IMR-90 (cell line): ENCODE measurements at regions not wholly inside any gene's neighbourhood (a gene's known extent, or its start where the extent isn't known, plus 50 kb on each side); places are given as distances from the start of the nearest gene placed in this dataset.

Experiments
- ATAC-seq: fragments of 200-7000 bp; cut with Tn5 transposase; 2 replicates; pipeline ENCODE4 v1.9.1; 2020; ENCODE audit warnings: low read depth, mild to moderate bottlenecking, moderate library complexity
- BruUV-seq: library from RNA; stranded (reverse); fragments of 400-500 nt; replicated peaks from 2 replicates; lab custom pipeline; 2021; lab: Mats Ljungman, UMichigan
- CTCF ChIA-PET: fragments of 300-600 bp; formaldehyde crosslinking; extraction: SDS; loops from one replicate; lab custom pipeline; 2021; ENCODE audit warnings: antibody characterized with exemption; lab: Yijun Ruan, JAX
- POLR2A ChIA-PET: fragments of 300-600 bp; sonication (Branson Sonifier 250); formaldehyde crosslinking; loops from one replicate; lab custom pipeline; 2022; ENCODE audit warnings: antibody characterized with exemption; ENCODE audit not compliant: unreplicated experiment; lab: Charles Lee
- DNase-seq: peaks from one replicate; pipeline ENCODE4 v3.0.0; 2013
- H2AFZ ChIP-seq: replicated peaks from 2 replicates; pipeline ENCODE3; 2013; ENCODE audit warnings: low read length, mild to moderate bottlenecking; ENCODE audit not compliant: poor library complexity
- H2AK5ac ChIP-seq: 2 replicates; pipeline ENCODE4 v1.6.1; 2013; ENCODE audit warnings: low read depth, low read length, inconsistent platforms
- H2AK9ac ChIP-seq: replicated peaks from 2 replicates; pipeline ENCODE3; 2013; ENCODE audit warnings: mild to moderate bottlenecking, low read depth, low read length, moderate library complexity; ENCODE audit not compliant: poor library complexity
- H2BK120ac ChIP-seq: 2 replicates; pipeline ENCODE4 v1.6.1; 2013; ENCODE audit warnings: low read depth, low read length, inconsistent platforms
- H2BK15ac ChIP-seq: 3 replicates; pipeline ENCODE4 v1.6.1; 2013; ENCODE audit warnings: low read depth, low read length, inconsistent platforms
- H2BK20ac ChIP-seq: 2 replicates; pipeline ENCODE4 v1.6.1; 2013; ENCODE audit warnings: low read depth, mild to moderate bottlenecking, inconsistent platforms, low read length, moderate library complexity
- H2BK5ac ChIP-seq: 2 replicates; pipeline ENCODE4 v1.6.1; 2013; ENCODE audit warnings: mild to moderate bottlenecking, low read depth, low read length, inconsistent platforms; ENCODE audit not compliant: poor library complexity, severe bottlenecking
- H3K14ac ChIP-seq: replicated peaks from 2 replicates; pipeline ENCODE4 v1.6.1; 2013; ENCODE audit warnings: low read depth, low read length, inconsistent platforms
- H3K18ac ChIP-seq: 2 replicates; pipeline ENCODE4 v1.6.1; 2013; ENCODE audit warnings: low read depth, low read length, control low read depth
- H3K23ac ChIP-seq: 2 replicates; pipeline ENCODE4 v1.6.1; 2013; ENCODE audit warnings: low read depth, low read length, inconsistent platforms
- H3K27ac ChIP-seq: 2 replicates; pipeline ENCODE4 v1.5.1; 2013; ENCODE audit warnings: mild to moderate bottlenecking, control low read depth, low read length; ENCODE audit not compliant: insufficient read depth
- H3K27me3 ChIP-seq: 2 replicates; pipeline ENCODE4 v1.6.1; 2013; ENCODE audit warnings: low read length; ENCODE audit not compliant: control insufficient read depth, insufficient read depth
- H3K36me3 ChIP-seq: 2 replicates; pipeline ENCODE4 v1.6.1; 2013; ENCODE audit warnings: low read length, mixed read lengths; ENCODE audit not compliant: control insufficient read depth, insufficient read depth
- H3K4ac ChIP-seq: 2 replicates; pipeline ENCODE4 v1.6.1; 2013; ENCODE audit warnings: low read depth, low read length, inconsistent platforms
- H3K4me1 ChIP-seq: 2 replicates; pipeline ENCODE4 v1.6.1; 2013; ENCODE audit warnings: low read length, mixed read lengths; ENCODE audit not compliant: control insufficient read depth, insufficient read depth
- H3K4me2 ChIP-seq: 2 replicates; pipeline ENCODE4 v1.6.1; 2013; ENCODE audit warnings: low read depth, mild to moderate bottlenecking, control low read depth, low read length, moderate library complexity
- H3K4me3 ChIP-seq: 2 replicates; pipeline ENCODE4 v1.5.1; 2013; ENCODE audit warnings: low read depth, mild to moderate bottlenecking, control low read depth, low read length, moderate library complexity; ENCODE audit not compliant: insufficient read depth
- H3K56ac ChIP-seq: 2 replicates; pipeline ENCODE4 v1.6.1; 2013; ENCODE audit warnings: low read length, inconsistent platforms; ENCODE audit not compliant: insufficient read depth; ENCODE audit errors: extremely low read depth
- H3K79me1 ChIP-seq, 2 experiments: 2 replicates each; pipeline ENCODE4 v1.6.1; 2013; ENCODE audit warnings: low read length in 2 of 2, inconsistent platforms in 1 of 2, low read depth in 1 of 2
- H3K9ac ChIP-seq: 2 replicates; pipeline ENCODE4 v1.6.1; 2013; ENCODE audit warnings: low read depth, low read length, control low read depth
- H3K9me1 ChIP-seq: 2 replicates; pipeline ENCODE4 v1.6.1; 2013; ENCODE audit warnings: low read length, inconsistent platforms; ENCODE audit not compliant: insufficient read depth
- H3K9me3 ChIP-seq: 2 replicates; pipeline ENCODE4 v1.6.1; 2013; ENCODE audit warnings: low read length; ENCODE audit not compliant: control insufficient read depth, insufficient read depth
- H4K20me1 ChIP-seq: 2 replicates; pipeline ENCODE4 v1.6.1; 2013; ENCODE audit warnings: low read length, inconsistent platforms; ENCODE audit not compliant: insufficient read depth
- H4K5ac ChIP-seq: 2 replicates; pipeline ENCODE4 v1.6.1; 2013; ENCODE audit warnings: mild to moderate bottlenecking, low read depth, low read length, control low read depth
- H4K8ac ChIP-seq, 2 experiments: 2 replicates each; pipeline ENCODE4 v1.6.1; 2013; ENCODE audit warnings: low read depth in 2 of 2, low read length in 2 of 2, control low read depth in 1 of 2, inconsistent platforms in 1 of 2
- H4K91ac ChIP-seq: 2 replicates; pipeline ENCODE4 v1.6.1; 2013; ENCODE audit warnings: low read depth, low read length, inconsistent platforms; ENCODE audit not compliant: insufficient read depth
- BHLHE40 ChIP-seq: fragments of 150-350 bp; IDR thresholded peaks from 2 replicates; pipeline ENCODE4 v1.6.1; 2016; ENCODE audit warnings: mild to moderate bottlenecking, low read depth, low read length
- CEBPB ChIP-seq: IDR thresholded peaks from 2 replicates; pipeline ENCODE4 v1.6.1; 2012; ENCODE audit warnings: low read depth, low read length, improper control_type of control experiment
- CHD1 ChIP-seq: IDR thresholded peaks from 2 replicates; pipeline ENCODE4 v1.6.1; 2012; ENCODE audit warnings: low read depth, low read length, improper control_type of control experiment
- CTCF ChIP-seq: conservative IDR thresholded peaks from 2 replicates; pipeline ENCODE4 v1.5.1; 2012; ENCODE audit warnings: mild to moderate bottlenecking, low read depth, low read length, improper control_type of control experiment
- ELK1 ChIP-seq: fragments of 150-350 bp; IDR thresholded peaks from 2 replicates; pipeline ENCODE4 v1.6.1; 2016; ENCODE audit warnings: low read depth, mild to moderate bottlenecking, low read length, moderate library complexity, borderline replicate concordance
- FOS ChIP-seq: fragments of 150-350 bp; IDR thresholded peaks from 2 replicates; pipeline ENCODE4 v1.6.1; 2016; ENCODE audit warnings: low read depth, low read length
- MAFK ChIP-seq: IDR thresholded peaks from 2 replicates; pipeline ENCODE4 v1.6.1; 2012; ENCODE audit warnings: low read depth, low read length, improper control_type of control experiment
- MAZ ChIP-seq: IDR thresholded peaks from 2 replicates; pipeline ENCODE4 v1.6.1; 2012; ENCODE audit warnings: low read depth, mild to moderate bottlenecking, low read length, improper control_type of control experiment, moderate library complexity, borderline replicate concordance
- MXI1 ChIP-seq: IDR thresholded peaks from 2 replicates; pipeline ENCODE4 v1.6.1; 2012; ENCODE audit warnings: low read depth, mild to moderate bottlenecking, low read length, moderate library complexity, borderline replicate concordance
- NFE2L2 ChIP-seq: fragments of 150-350 bp; IDR thresholded peaks from 2 replicates; pipeline ENCODE4 v1.6.1; 2016; ENCODE audit warnings: low read depth, mild to moderate bottlenecking, low read length
- POLR2A ChIP-seq: IDR thresholded peaks from 2 replicates; pipeline ENCODE4 v1.6.1; 2012; ENCODE audit warnings: mild to moderate bottlenecking, low read depth, low read length
- RAD21 ChIP-seq: IDR thresholded peaks from 2 replicates; pipeline ENCODE4 v1.6.1; 2012; ENCODE audit warnings: low read length, improper control_type of control experiment
- RCOR1 ChIP-seq: IDR thresholded peaks from 2 replicates; pipeline ENCODE4 v1.6.1; 2012; ENCODE audit warnings: mild to moderate bottlenecking, low read length, improper control_type of control experiment; ENCODE audit not compliant: insufficient replicate concordance
- RFX5 ChIP-seq: IDR thresholded peaks from 2 replicates; pipeline ENCODE4 v1.8.0; 2012; ENCODE audit warnings: low read depth, mild to moderate bottlenecking, low read length, moderate library complexity
- SMC3 ChIP-seq: fragments of 150-350 bp; IDR thresholded peaks from 2 replicates; pipeline ENCODE4 v1.6.1; 2016; ENCODE audit warnings: low read depth, mild to moderate bottlenecking, antibody characterized with exemption, low read length, moderate library complexity
- USF2 ChIP-seq: fragments of 150-350 bp; IDR thresholded peaks from 2 replicates; pipeline ENCODE4 v1.6.1; 2017; ENCODE audit warnings: mild to moderate bottlenecking, antibody characterized with exemption, low read length, low read depth
- WGBS, 2 experiments: methylation state at CpG; one replicate each; pipeline versions ENCODE4 v1.1.5 to v1.1.7; 2013; ENCODE audit warnings: missing lambda C conversion rate in 2 of 2; ENCODE audit not compliant: insufficient read length in 1 of 2; ENCODE audit errors: extremely low coverage in 2 of 2; 5-methylcytosine and 5-hydroxymethylcytosine counted together
- dilution Hi-C: fragments of 300-500 bp; cut with HindIII; formaldehyde crosslinking; loops from one replicate; pipeline ENCODE4 v1.14.3; 2018; ENCODE audit warnings: low sequenced_read_pairs; ENCODE audit not compliant: unreplicated experiment
- in situ Hi-C: fragments of 300-500 bp; cut with MboI; formaldehyde crosslinking; loops from 3 replicates; pipeline ENCODE4 v1.14.3; 2019; ENCODE audit warnings: low sequenced_read_pairs, inconsistent platforms, mixed read lengths
- intact Hi-C: fragments of 100-400 bp; cut with micrococcal nuclease; formaldehyde crosslinking; loops from 2 replicates; pipeline ENCODE4 v1.10.0; 2022

- intact Hi-C loops = no loop called here
- WGBS, 2 experiments = no CpG with 5 or more reads among the region's 3 CpGs
- Histone ChIP-seq H2BK20ac (no peak overlapping the region), H3K4ac (no peak overlapping the region), H2AK5ac (no peak overlapping the region), H3K9me1 (no peaks in the 10 kb centered on the region), H2BK15ac (no peak overlapping the region), H4K91ac (no peak overlapping the region), H3K4me3 (no peak overlapping the region), H2AK9ac (no peak overlapping the region), H3K4me2 (no peak overlapping the region), H4K20me1 (no peaks in the 10 kb centered on the region), H3K56ac (no peak overlapping the region), H3K27me3 (no peaks in the 10 kb centered on the region), H3K9ac (no peak overlapping the region), H3K23ac (no peak overlapping the region), H3K4me1 (no peaks in the 10 kb centered on the region), H3K9me3 (no peaks in the 10 kb centered on the region), H3K14ac (no peak overlapping the region), H2BK120ac (no peak overlapping the region), H4K8ac (no peak overlapping the region), H2AFZ (no peak overlapping the region), H4K5ac (no peak overlapping the region), H3K79me1 (no peaks in the 10 kb centered on the region), H3K18ac (no peak overlapping the region), H3K36me3 (no peaks in the 10 kb centered on the region), H3K27ac (no peak overlapping the region), H2BK5ac (no peak overlapping the region)
- dilution Hi-C loops = no loop called here
- CTCF ChIA-PET = no interaction called here
- no TSS peak for BruUV-seq
- POLR2A ChIA-PET = no interaction called here
- TF ChIP-seq ELK1 = no peak
- no peak for TF ChIP-seq RAD21
- TF ChIP-seq CHD1 = no peak
- TF ChIP-seq MXI1 = no peak
- no peak for TF ChIP-seq MAZ
- no peak for TF ChIP-seq SMC3
- no peak for TF ChIP-seq USF2
- no peak for TF ChIP-seq BHLHE40
- no peak for TF ChIP-seq FOS
- no peak for TF ChIP-seq RFX5
- TF ChIP-seq RCOR1 = no peak
- no peak for TF ChIP-seq CEBPB
- TF ChIP-seq NFE2L2 = no peak
- no peak for TF ChIP-seq MAFK
- no peak for TF ChIP-seq POLR2A
- no peak for TF ChIP-seq CTCF
- in situ Hi-C loops = no loop called here
- DNase-seq (no peak), ATAC-seq (no peak)
Measured at GRCh38 chr3:159047361-159047760, 245.5 kb downstream of the MFSD1 start.
